GM19328 (cell line): ENCODE measurements at regions not wholly inside any gene's neighbourhood (a gene's known extent, or its start where the extent isn't known, plus 50 kb on each side); places are given as distances from the start of the nearest gene placed in this dataset.

Source experiments
- ATAC-seq: cut with Tn5 transposase; IDR thresholded peaks from one replicate; pipeline ENCODE4 v1.9.1; 2021; ENCODE audit warnings: mild to moderate bottlenecking, moderate library complexity; ENCODE audit not compliant: unreplicated experiment

- no peak for ATAC-seq
These were observed 1171.8 kb downstream of the AMY1C start for GRCh38 chr1:104921525-104921924.

- ATAC-seq, result no peak
These were observed 1173.4 kb downstream of the AMY1C start for GRCh38 chr1:104923075-104923474.

DNA sequence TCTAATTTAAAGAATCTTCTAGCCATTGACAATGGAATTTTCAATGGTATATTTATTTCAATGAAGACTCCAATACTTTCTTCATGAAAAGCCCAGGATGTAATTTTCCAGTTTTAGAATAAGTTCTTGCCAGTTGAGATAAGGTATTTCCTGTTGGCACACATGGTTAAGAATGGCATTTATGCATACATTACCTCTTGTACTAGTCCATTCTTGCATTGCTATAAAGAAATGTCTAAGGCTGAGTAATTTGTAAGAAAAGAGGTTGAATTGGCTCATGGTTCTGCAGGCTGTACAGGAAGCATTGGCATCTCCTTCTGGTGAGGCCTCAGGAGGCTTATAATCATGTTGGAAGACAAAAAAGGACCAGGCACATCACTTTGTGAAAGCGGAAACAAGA, 1179.6 kb downstream of the AMY1C start:
- ATAC-seq, result no peak

- no peak for ATAC-seq
These were observed 1182.6 kb downstream of the AMY1C start for GRCh38 chr1:104932030-104932915.

DNA sequence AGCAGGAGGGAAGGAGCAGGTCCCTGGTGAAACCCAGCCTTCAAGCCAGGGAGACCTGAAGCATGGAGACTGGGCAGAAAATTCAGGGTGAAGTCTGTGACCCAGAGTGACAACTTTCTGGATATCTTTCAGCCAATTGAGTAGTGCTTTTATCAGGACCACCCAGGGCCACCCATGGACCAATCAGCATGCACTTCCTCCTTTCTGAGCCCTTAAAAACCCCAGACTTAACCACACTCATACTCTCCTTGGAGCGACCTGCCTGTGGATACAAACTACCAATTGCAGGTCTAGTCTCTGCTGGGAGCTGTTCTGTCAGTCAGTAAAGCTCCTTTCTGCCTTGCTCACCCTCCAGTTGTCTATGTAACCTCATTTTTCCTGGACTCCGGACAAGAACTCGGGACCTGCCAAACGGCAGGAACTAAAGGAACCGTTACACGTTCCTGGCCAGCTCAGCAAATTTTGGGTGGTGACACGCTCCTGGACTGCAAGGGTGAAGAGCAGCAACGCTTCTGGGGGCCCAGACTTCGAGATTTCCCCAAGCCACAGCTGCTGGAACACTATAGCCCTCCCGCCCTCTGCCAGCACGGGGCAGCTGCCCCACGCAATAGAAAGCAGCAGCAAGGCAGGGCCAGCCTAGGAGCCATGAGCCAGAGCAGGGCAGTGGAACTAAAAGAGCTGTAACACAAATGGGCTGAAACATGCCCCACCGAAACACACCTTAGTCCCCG, 1183.4 kb downstream of the AMY1C start:
- ATAC-seq, result no peak

DNA sequence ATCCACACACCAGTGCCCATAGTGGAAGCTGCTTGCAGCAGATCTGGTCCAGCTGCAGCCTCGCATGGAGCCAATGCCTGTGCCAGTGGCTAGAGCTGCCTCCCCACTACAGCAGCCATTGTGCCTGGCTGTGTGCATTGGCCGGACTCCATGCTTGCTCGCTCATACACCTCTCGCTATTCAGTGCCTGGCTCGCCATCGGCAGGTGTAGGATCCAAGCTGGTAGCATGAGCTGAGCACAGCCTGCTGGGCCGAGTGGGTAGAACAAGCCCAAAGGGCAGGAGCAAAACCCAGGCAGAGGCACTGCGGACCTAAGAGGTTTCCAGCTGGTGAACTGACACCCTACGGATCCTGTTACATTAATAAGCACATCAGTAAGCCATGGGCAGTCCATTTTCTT, 1184.1 kb downstream of the AMY1C start:
- ATAC-seq, result no peak

DNA sequence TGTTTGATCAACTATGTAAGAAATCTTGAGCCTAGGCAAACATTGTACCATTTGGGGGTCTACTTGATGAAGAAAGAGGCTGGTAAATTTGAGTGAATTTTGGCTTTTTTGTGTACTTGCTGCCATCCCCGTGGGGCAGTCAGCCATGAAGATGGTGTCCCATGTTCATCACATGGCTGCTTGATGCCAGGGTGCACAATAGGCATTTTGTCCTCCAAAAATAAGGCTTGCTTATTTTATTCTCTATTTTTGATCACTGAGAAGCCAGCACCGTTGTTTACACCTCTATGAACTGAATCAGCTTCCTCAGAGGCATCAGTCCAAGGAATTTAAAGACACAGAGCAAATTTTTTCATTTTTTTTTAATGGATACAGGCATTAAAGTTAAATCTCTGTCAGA, 1195.7 kb downstream of the AMY1C start:
- no peak for ATAC-seq

DNA sequence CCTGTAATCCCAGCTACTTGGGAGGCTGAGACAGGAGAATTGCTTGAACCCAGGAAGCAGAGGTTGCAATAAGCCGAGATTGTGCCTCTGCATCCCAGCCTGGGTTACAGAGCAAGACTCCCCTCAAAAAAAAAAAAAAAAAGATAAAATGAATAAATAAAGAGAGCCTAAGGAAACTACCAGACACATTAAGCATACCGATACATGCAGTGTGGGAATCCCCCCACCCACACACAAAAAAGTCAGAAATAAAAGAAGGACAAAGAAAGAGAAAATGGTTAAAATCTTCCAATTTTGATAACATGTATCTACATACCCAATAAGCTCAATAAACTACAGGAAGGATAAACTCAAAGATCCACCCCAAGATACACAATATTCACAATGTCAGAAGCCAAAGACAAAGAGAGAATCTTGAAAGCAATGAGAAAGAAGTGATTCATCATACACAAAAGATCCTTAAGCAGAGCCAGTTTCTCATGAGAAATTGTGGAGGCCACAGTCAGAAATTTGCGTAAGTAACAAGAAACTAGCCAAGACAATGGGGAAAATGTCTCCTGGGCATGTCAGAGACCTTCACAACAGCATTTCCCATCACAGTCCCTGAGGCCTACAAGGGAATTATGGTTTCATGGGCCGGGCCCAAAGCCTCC, 1197.0 kb downstream of the AMY1C start:
- ATAC-seq, result no peak

DNA sequence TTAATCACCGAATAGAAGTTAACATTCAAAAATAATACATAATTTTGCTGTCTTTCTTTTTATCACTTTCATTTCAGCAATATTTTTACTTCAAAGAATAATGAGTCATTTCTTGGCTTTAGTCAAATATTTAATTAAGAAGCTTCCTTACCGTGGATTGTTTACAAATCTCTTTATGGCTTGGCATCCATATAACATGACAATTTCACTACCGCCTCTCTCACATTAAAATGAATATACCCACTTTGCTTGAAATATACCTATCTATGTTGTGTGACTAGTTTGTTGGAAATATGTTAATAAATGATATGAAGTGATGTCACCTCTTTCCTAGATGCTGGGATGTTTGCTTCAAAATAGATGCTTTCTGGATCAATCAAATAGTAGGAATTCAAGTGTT, 1203.9 kb downstream of the AMY1C start:
- no peak for ATAC-seq

DNA sequence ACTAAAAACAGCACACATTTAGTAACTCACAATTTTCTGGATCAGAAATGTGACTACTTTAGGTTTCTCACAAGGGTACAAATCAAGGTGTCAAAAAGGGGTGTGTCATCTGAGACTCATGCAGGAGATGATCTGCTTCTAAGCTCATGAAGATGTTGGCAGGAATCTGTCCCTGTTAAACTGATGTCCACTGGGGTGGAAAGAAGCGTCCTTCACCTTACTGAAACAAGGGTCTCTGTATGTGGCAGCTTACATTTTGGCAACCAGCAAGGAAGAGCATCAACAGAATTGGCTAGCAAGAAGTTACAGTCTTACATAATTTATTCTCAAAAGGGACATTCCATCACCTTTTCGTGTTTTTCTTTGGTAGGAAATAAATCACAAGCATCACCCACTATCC, 1223.8 kb downstream of the AMY1C start:
- ATAC-seq, result no peak

DNA sequence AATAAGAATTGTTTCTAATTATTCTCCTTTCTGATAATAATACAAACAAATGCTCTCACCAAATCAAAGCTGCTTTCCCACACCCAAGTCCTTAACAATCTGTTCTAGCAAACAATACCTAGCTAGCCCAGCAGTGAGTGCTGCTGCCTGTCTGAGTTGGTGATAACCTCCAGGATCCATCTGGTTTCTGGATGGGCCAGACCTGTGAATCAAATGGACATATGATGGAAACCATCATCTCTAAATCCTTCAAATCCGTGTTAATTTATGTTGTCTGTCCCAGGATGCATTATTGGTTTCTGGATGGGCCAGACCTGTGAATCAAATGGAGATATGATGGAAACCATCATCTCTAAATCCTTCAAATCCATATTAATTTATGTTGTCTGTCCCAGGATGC, 1230.0 kb downstream of the AMY1C start:
- no peak for ATAC-seq

DNA sequence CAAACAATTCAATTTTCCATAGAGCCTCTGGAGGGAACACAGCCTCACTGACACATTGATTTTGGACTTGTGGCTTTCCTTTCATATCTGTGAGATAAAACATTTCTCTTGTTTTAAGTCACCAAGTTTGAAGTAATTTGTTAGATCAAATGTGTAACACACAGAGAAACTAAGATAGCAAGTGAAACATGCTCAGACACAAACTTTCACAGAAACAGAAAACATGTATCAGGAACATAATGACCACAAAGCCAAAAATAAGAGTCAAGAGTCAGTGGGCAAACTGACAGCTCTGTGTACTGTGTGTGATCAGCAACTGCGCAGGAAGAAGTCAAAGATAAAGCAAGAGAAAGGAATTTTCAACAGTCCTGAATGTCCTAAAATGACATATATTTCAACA, 1237.5 kb downstream of the AMY1C start:
- ATAC-seq, result peak; percentile 97

DNA sequence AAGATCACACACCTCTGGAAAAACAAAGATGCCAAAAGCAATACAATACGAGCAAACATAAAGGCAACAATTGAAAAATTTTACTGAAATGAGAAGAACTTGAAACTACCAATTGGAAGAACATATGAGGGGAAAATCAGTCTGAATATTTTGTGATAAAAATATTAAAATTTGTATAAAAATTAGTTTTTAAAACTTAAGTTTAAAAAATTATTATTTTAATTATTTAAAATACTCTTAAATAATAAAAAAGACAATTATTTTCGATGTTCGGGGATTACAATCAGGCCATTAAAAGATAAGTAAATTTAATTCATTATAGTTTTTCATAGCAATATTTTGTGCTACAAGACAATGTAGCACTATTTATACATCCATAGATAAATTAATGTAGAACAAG, 1239.3 kb downstream of the AMY1C start:
- ATAC-seq, result no peak

GRCh38 chr1:104991702-104992101, 1242.0 kb downstream of the AMY1C start:
- no peak for ATAC-seq

DNA sequence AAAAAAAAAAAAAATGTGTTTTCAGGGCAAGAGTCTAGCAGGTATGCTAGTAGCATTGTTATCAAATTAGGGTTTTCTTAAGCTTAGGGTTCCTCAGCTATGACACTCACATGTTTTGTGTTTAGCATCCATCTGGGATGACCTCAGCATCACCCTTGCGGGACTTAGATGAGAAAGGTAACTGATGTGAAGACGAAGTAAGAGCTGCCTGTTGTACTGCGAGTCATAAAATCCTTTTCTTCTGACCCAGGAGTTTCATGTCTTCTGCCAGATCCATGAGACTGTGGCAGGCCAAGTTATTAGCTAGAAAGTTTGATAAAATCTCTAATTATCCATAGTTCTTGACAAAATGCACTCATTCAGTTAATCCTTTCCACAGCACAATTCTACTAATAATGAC, 1251.1 kb downstream of the AMY1C start:
- no peak for ATAC-seq

DNA sequence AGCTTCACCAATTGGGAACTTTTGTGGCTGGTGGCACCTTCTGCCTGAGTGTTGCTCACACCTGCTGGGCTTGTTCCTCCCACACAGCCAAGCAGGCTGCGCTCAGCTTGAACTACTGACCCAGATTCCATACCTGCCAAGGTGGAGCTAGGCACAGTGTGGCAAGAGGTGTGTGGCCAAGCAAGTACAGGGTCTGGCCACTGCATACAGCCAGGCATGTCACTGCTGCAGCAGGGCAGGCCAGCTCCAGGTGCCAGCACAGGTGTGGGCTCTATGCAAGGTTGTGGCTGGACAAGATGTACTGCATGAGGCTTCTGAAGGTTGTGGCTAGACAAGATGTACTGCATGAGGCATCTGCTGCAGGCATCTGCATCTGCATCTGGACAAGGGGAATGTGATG, 1254.8 kb downstream of the AMY1C start:
- ATAC-seq, result no peak

GRCh38 chr1:105005594-105006195, 1256.0 kb downstream of the AMY1C start:
- no peak for ATAC-seq

DNA sequence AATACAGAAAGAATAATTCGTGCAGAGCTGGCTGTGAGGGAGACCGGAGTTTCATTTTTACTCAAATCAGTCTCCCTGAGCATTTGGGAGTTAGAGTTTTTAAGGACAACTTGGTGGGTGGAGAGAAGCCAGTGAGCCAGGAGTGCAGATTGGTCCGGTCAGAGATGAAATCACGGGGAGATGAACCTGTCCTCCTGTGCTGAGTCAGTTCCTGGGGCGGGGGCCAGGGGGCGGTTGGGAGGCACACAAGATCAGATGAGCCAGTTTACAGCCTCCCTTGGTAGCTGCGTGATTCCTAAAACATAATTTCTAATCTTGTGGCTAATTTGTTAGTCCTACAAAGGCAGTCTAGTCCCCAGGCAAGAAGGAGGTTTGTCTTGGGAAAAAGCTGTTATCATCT, 1267.9 kb downstream of the AMY1C start:
- no peak for ATAC-seq

DNA sequence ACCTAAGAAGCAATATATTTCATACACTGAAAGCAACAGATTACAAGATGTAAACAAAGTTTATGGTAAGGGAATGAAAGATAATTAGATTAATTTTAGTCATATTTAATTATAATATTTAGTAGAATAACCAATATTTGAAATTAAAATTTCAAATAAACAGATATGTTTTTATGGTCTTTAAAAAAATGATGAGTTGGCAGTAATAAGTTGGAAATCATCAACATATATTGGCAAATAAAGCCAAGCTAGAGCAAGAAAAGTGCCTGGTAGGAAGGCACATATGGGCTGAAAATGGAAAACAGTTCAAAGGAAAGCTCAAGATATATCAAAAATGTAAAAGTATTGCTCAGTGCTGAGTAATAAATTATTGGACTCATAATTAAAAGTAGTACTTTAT, 1274.0 kb downstream of the AMY1C start:
- ATAC-seq, result no peak

- no peak for ATAC-seq
These were observed 1278.3 kb downstream of the AMY1C start for GRCh38 chr1:105027838-105028471.

- ATAC-seq, result no peak
These were observed 1322.7 kb downstream of the AMY1C start for GRCh38 chr1:105072446-105072845.
